GM20000 (cell line): ENCODE measurements at regions not wholly inside any gene's neighbourhood (a gene's known extent, or its start where the extent isn't known, plus 50 kb on each side); places are given as distances from the start of the nearest gene placed in this dataset.

Source experiments
- DNase-seq: peaks from one replicate; pipeline ENCODE4 v3.0.0; 2012; ENCODE audit warnings: low spot score
- TF ChIP-seq, protein P1 (sequence below): IDR thresholded peaks from 2 replicates; pipeline ENCODE4 v1.5.1; 2012; ENCODE audit warnings: mild to moderate bottlenecking, control low read depth; ENCODE audit errors: extremely low read depth, missing control alignments

DNA sequence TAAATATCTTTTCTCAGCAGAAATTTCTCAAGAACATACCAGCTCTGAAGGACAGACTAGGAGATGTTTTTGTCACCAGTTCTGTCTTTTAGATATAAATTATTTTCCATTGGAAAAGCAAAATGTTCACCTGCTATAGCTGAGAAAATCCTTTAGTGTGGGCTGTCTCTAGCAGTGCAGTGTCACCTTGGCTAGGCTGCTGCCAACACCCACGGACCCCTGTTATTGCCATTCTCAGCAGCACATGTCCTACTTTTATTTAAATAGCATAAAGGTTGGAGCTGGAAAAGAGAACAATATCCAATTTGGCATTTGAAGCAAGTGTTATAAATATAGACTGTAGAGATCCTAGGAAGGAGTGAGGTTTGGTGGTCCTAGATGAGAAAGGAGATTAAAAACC, 156.4 kb downstream of the TPH2 start:
- no peak for DNase-seq
- TF ChIP-seq, protein P1, sequence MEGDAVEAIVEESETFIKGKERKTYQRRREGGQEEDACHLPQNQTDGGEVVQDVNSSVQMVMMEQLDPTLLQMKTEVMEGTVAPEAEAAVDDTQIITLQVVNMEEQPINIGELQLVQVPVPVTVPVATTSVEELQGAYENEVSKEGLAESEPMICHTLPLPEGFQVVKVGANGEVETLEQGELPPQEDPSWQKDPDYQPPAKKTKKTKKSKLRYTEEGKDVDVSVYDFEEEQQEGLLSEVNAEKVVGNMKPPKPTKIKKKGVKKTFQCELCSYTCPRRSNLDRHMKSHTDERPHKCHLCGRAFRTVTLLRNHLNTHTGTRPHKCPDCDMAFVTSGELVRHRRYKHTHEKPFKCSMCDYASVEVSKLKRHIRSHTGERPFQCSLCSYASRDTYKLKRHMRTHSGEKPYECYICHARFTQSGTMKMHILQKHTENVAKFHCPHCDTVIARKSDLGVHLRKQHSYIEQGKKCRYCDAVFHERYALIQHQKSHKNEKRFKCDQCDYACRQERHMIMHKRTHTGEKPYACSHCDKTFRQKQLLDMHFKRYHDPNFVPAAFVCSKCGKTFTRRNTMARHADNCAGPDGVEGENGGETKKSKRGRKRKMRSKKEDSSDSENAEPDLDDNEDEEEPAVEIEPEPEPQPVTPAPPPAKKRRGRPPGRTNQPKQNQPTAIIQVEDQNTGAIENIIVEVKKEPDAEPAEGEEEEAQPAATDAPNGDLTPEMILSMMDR: no peak

- no peak for DNase-seq
- TF ChIP-seq, protein P1: no peak
These were observed 160.0 kb downstream of the TPH2 start for GRCh38 chr12:72098622-72099021.

DNA sequence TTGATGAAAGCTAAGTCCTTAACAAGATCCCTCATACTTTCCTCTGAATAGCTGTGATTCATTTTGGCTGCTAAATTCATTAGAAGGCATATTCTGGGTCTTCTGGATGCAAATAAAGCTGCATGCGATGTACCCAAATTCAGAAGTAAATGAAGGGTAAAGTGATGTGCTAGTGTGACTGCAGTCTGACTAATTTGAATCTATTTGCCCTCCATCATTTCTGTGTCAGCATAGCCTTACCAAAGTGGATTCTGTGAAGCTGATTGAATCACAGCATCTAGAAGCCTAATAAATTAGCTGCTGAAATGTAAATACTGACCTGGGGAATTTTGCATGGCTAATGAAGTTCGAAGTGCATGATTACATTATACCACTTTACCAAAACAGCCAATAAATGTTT, 162.2 kb downstream of the TPH2 start:
- TF ChIP-seq, protein P1: no peak

GRCh38 chr12:72102150-72102549, 163.5 kb downstream of the TPH2 start:
- no peak for DNase-seq
- TF ChIP-seq, protein P1: no peak

More for the DNA sequence above, 162.2 kb downstream of the TPH2 start:
- no peak for DNase-seq

- no peak for DNase-seq
- TF ChIP-seq, protein P1: no peak
These were observed 166.3 kb upstream of the TRHDE start for GRCh38 chr12:72105849-72106248.

DNA sequence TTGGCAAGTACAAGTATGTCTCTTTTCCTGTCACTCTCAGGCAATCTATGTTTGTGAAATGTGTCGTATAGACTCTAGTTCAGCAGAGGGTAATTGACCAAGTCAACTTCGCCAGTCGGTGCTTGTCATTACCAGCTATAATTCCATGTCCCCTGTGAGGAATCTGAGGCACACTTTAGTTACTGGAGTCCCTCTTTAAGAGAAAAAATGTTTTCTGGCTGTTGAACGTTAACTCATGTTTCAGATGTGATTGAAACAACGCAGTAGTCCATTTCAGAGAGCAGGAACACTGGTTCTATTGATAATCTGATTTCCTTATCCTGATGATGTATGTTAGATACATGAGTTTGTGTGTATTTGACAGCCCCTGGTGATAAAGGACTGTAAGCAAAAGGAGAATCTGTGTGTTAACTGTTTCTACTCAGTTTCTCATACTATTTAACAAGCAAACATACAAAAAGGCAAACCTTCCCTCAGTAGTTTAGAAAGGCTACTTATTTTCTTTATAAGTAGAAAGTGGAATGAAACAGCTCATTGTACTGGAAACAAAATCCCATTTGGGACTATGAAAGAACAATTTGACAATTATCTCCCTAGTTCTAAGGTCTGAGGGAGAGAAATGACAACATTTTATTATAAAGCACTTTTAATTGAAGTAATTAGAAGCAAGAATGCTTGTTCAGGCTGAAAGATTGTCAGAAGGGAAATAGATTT, 161.1 kb upstream of the TRHDE start:
- TF ChIP-seq, protein P1: no peak

DNA sequence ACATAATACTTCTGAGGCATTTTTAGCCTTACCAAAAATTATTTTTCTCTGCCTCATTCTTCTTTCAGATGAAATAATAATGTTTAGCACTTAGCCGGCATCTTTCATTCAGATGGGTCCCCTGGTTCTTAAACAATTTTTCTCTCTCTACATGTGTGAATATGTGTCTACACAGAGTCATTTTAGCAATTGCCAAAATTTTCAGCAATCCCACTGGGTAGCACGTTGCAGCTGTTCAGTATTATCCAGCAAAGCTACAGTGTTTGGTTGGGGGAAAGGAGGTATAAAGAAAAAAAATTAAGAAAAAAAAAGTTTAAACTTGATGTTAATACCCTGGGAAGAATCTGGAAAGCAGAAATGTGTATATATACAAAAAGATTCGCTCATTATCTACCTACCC, 160.5 kb upstream of the TRHDE start:
- TF ChIP-seq, protein P1: no peak
- DNase-seq: no peak

More for the DNA sequence above, 161.1 kb upstream of the TRHDE start:
- no peak for DNase-seq
